ENCODE measurements at regions not wholly inside any gene's neighbourhood (a gene's known extent, or its start where the extent isn't known, plus 50 kb on each side); places are given as distances from the start of the nearest gene placed in this dataset.

DNA sequence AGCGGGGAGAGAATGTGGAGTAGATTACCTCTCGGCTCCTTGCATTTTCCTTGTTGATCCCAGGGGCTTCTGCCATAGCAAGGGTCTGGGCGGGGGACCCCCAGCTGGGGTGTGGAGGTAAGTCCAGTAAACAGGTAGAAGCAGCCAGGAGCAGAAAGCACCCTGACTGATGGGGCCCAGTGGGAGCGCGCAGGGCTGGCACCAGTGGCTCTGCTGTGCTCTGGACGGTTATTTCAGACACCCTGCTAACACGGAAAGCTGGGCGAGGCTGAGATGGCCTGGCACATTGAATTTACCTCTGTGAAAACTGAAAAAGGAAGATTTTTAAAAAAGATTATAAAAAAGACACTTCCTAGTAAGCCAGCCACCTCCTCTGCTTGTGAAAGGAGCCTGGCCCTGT is 88.4 kb upstream of the CALM2 start:
- DNase-seq: no peak

DNA sequence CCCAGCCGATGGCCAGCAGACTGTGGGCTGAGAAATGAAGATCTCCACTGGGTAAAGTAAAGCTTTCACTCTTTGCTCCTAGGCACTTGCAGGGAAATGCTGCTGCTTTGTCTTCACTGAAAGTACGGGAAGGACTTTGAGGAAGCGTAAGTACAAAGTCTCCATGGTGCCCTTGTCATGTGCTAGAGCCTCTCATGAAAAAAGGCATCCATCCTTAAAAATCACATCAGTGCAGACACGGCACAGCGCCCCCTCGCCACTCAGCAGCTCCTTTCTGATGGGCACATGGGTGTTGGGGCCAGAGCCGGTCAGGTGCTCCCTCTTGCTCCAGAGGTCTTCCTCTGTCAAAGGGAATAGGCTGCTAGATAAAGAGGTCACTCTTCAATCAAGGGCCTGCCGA is 87.8 kb upstream of the CALM2 start:
- no peak for DNase-seq

DNA sequence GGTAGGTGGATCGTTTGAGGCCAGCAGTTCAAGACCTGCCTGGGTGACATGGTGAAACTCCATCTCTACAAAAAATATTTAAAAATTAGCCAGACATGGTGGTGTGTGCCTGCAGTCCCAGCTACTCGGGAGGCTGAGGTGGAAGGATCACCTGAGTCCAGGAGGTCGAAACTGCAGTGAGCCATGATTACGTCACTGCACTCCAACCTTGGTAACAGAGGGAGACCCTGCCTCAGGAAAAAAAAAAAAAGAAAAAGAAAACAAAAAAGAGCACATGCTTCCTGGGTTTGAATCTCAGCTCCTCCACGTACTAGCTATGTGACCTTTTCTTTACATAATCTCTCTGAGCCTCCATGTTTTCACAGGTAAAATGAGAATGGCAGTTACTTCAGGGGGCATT is 86.3 kb upstream of the CALM2 start:
- no peak for DNase-seq

DNA sequence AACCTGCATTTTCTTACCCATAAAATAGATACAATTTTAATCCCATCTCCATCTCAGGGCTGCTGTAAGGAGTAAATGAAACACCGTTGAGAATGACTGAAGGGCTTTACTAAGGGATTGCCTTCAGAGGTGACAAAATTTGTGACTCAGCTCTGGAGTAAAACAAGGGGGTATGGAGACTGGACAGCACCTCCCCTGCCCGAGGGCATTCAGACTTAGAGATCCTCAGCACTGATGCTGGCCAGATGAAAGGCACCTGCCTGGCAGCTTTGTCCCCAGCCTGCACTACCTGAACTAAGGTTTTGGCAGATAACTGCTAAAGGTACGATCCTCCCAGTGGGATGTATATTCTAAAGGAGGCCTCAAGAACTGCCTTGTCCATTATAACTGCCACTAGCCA is 84.7 kb upstream of the CALM2 start:
- no peak for DNase-seq

DNA sequence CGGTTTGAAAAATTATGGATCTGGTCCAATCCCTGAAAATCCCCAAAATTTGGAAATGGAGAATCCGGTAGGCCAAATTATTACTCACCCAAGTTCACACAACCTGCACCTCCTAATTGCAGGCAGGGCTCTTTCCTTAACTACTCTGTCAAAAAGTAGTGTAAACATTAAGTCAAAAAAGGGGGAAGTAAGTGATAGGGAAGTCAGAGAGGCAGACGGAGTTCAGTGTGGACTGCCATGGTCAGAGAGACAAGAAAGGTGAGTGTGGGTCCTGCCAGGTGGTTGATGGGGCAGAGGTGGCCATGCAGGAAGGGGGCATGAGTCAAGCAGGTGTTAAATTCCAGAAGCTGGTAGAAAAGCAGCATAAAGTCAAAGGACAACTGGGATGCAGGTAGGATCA is 83.5 kb upstream of the CALM2 start:
- DNase-seq: no peak

GRCh38 chr2:47257946-47258348 is 81.6 kb upstream of the CALM2 start:
- no peak for DNase-seq

- no peak for DNase-seq
Measured at GRCh38 chr2:47256416-47257087, 80.2 kb upstream of the CALM2 start.

DNA sequence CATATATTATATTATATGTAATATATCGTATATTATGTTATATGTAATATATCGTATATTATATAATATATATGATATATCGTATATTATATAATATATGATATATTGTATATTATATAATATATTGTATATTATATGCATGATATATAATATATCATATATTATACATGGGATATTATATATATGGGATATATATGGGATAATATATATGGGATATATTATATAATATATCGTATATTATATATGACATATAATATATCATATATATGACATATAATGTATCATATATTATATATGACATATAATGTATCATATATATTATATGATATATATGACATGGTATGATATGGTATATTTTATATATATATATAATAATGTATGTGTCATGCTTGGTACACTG is 79.5 kb upstream of the CALM2 start:
- no peak for DNase-seq

- no peak for DNase-seq
Measured at GRCh38 chr2:47254464-47254863, 78.2 kb upstream of the CALM2 start.

- no peak for DNase-seq
Measured at GRCh38 chr2:47253447-47253846, 77.1 kb upstream of the CALM2 start.

GRCh38 chr2:47251404-47251675 is 75.0 kb upstream of the CALM2 start:
- no peak for DNase-seq

DNA sequence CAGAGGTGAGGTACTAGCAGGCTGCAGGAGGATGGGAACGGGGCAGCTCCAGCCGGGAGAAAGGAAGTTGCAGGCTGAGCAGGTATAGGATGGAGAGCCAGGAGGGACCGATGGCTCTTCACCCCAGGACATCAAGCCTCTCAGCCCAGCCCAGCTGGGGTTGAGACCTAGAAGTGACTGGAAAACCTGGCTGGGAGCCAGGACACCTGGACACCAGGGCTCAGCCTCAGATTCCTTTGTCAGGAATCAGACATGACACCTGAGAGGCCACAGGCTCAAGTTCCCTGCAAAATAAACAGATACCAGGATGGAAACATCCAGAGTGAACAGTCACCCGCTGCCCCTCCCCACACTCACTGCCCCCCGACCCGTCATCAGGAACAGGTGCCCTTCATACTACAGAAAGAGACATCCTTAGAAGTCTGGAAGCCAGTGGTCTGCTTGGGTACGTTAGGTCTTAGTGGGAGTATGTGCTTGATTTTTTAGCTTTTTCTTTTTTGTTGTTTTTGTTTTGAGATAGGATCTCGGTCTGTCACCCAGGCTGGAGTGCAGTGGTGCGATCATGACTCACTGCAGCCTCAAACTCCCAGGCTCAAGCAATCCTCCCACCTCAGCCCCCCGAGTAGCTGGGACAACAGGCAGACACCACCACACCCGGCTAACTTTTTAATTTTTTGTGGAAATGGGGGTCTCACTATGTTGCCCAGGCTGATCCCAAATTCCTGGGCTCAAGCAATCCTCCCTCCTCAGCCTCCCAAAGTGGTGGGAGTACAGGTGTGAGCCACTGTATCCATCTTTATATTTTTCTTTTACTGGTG is 74.5 kb upstream of the CALM2 start:
- DNase-seq: no peak

- no peak for DNase-seq
Measured at GRCh38 chr2:47249931-47250330, 73.6 kb upstream of the CALM2 start.

DNA sequence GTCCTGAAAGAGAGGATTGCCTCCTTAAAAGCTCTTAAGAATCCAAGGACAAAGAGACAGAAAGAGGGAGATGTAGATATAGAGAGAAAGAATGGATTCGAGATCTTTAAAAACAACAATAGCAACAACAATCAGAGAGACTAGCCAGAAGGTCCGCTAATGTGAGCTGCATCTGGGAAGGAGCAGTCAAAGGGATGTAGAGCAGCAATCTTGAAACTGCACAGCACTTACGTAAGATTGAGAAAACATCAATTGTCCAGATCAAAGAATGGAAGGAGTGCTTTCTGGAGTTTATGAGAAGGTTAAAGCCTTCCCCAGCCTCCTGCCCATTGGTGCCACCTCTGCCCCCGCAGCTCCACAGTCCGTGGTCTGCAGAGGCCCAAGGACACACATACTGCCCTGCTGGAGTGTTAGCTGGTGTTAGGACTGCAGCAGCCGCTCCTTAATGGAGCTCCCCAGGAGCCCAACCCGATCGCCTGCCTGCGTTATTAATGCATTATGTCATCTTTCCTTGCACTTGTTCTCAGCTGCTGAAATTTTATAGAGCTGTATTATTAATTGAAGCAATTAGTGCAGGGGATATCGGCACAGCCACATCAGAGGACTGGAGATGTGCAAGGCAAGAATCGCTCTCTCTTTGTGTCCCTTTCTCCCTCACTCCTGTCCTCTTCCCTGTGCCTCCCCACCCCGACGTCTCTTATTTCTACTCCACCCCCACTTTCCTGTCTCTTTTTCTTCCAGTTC is 73.0 kb upstream of the CALM2 start:
- DNase-seq: no peak

GRCh38 chr2:47243596-47244323 is 67.4 kb upstream of the CALM2 start:
- no peak for DNase-seq

DNA sequence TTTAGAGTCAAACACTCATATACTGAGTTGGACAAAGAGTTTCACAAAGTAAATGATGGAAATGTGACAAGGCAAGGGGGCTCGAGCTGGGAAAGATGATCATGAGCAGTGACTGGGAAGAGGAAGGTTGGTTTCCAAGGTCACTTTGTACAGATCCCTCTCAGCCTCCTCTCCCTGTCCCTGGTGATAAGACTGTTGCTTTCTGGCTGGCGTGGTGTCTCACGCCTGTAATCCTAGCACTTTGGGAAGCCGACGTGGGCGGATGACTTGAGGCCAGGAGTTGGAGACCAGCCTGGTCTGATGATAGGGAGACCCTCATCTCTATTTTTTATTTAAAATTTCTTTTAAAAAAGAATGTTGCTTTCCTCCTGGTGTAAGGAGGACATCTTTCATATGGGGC is 65.4 kb upstream of the CALM2 start:
- no peak for DNase-seq

DNA sequence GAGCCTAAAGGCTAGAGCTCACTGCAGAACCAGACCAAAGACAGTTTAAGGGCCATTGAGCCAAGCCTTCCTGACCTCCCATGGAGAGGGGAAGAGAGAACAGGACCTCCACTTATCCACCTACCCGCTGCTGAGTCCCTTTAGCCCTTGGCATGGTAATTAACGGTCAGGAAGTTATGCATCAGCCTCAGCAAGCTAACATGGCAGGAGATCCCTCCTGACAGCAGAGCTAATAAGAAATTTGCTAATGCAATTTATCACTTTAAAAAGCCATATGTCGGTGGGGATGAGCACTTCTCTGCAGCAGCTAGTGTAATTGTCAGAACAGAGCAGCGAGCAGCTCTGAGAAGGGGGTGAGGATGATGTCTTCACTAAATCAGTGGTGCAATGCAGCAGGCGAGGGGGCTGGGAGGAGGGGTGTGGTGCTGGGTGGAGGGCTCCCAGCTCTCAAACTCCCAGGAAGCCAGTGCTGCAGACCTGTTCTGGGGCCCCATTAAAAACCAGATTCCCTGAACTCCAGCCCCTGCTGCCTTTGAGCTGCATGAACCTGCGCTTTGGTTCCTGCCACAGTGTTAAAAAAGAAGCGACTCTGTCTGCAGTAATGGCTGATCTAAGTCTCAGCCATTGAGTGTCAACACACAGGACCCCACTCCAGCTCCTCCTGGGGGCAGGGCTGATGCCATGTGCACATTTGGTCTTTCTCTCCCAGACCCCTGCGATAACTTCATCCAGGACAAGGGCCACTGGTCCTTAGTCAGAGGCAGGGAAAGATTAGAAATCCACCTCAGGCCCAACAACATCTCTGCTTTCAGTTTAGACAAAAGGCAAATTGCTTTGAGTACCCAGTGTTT is 63.0 kb upstream of the CALM2 start:
- no peak for DNase-seq

DNA sequence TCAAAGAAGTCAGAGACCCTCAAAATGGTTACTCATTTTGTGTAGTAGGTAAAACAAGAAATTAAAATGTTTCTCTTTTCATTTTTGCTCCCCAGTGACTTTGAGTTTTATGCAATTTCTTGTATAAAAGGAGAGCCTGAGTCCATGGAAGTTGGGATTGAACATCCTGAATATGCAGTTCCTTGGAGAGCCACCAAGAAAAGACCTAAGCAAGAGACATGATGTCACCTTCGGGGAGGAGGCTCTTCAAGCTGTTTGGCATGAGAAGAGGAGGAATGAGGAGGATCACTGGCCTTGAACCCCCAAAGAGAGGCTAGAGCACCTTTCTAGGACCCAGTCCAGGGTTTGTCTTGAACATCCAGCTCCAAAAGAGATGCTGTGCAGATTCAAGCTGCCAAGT is 62.3 kb upstream of the CALM2 start:
- no peak for DNase-seq

DNA sequence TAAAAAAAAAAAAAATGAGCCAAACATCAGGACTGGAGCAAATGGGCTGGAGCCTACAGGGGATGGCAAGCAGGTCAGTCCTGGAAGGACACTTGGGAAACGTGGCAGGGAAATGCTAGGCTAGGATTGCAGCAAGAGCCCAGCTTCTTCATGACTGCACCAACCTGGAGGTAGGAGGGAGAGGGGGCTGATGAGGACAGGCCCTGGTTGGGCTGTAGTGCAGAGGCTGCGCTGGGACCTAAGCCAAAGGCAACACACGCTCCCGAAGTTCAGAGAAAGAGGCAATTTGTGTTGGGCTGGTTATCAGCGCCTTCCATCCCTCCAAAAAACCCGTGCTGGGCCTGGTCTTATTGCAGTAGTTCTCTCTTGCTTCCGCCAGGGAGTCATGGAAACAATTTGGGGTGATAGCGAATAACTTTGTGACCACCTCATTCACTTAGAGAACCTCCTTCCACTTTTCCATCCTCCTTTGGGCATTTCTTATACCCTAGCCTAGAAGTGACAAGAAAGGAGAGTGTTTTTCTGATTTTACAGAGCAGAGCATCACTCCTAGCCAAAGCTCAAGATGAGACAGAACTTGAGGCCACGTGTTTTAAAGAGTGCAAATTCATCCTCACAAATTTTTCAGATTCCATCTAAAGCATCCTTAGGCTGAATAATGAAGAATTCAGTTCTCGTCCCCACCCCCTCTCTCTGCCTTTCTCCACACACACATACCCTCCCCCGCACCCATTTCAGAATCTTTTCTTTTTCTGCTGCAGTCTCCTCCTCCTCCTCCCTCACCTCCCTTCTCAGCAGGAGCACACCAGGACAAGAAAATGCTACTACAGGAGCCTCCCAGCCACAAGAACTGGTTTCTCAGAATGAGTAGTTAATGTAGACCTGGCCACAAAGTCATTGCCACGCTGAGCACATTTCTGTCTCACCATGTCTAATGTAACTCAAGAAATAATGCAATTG is 61.3 kb upstream of the CALM2 start:
- DNase-seq: no peak

- DNase-seq: no peak
Measured at GRCh38 chr2:47236503-47237215, 60.3 kb upstream of the CALM2 start.

DNA sequence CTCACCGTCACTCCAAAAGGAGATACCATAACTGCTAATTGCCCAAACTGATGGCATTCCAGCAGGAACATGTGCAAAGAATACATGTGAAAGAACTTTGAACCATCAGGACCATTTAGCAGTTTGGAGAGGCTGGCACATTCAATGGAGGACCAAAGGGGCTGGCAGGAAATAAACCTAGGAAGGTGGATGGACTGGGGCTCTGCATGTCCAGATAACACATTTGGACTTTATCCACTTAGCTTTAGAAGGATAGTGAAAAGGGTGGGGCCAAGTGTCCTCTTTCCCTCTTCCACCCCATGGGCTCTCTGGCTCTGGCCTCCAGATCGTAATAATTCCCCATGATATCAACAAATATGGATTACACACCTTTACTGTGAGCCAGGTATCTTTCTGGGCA is 58.8 kb upstream of the CALM2 start:
- DNase-seq: no peak
